Fibroblast of pulmonary artery (primary cell): ENCODE measurements at regions not wholly inside any gene's neighbourhood (a gene's known extent, or its start where the extent isn't known, plus 50 kb on each side); places are given as distances from the start of the nearest gene placed in this dataset.

Source experiments
- DNase-seq: peaks from one replicate; pipeline ENCODE4 v3.0.0-alpha.2; 2010; ENCODE audit warnings: low read depth
- H3K4me3 ChIP-seq: replicated peaks from 2 replicates; pipeline ENCODE4 v1.5.1; 2011; ENCODE audit warnings: low read depth, mild to moderate bottlenecking, control low read depth, low read length, moderate library complexity
- CTCF ChIP-seq: IDR thresholded peaks from 2 replicates; pipeline ENCODE4 v1.5.1; 2011; ENCODE audit warnings: mild to moderate bottlenecking, control low read depth, low read length, inconsistent platforms; ENCODE audit errors: missing control alignments

GRCh38 chr22:27349456-27349855 lies 452.1 kb downstream of the MN1 start:
- peak; percentile 23 for DNase-seq
- TF ChIP-seq CTCF, result no peak

GRCh38 chr22:27350306-27350705 lies 451.2 kb downstream of the MN1 start:
- TF ChIP-seq CTCF, result no peak
- no peak overlapping the region for H3K4me3 ChIP-seq
- no peak for DNase-seq

More at GRCh38 chr22:27349456-27349855, 452.1 kb downstream of the MN1 start:
- no peak overlapping the region for H3K4me3 ChIP-seq

GRCh38 chr22:27352426-27352825 lies 449.1 kb downstream of the MN1 start:
- no peak overlapping the region for H3K4me3 ChIP-seq
- DNase-seq, result no peak
- no peak for TF ChIP-seq CTCF

GRCh38 chr22:27358096-27358870 lies 443.3 kb downstream of the MN1 start:
- H3K4me3 ChIP-seq, result no peak overlapping the region
- TF ChIP-seq CTCF, result no peak
- no peak for DNase-seq

- H3K4me3 ChIP-seq, result no peak overlapping the region
- no peak for TF ChIP-seq CTCF
- DNase-seq, result no peak
These were observed 431.3 kb downstream of the MN1 start for GRCh38 chr22:27370269-27370668.

- no peak for TF ChIP-seq CTCF
- H3K4me3 ChIP-seq, result no peak overlapping the region
- DNase-seq, result no peak
These were observed 430.6 kb downstream of the MN1 start for GRCh38 chr22:27370987-27371386.

- TF ChIP-seq CTCF, result no peak
- H3K4me3 ChIP-seq, result no peak overlapping the region
- no peak for DNase-seq
These were observed 429.2 kb downstream of the MN1 start for GRCh38 chr22:27372364-27372763.
